MCF 10A (cell line): ENCODE measurements at regions not wholly inside any gene's neighbourhood (a gene's known extent, or its start where the extent isn't known, plus 50 kb on each side); places are given as distances from the start of the nearest gene placed in this dataset.
A peak's percentile ranks its signal among the peaks of the same experiment; 100 is the strongest.

Experiments
- BruUV-seq: library from RNA; stranded (reverse); fragments of 400-500 nt; replicated peaks from 2 replicates; lab custom pipeline; 2021; lab: Mats Ljungman, UMichigan
- CTCF ChIA-PET: fragments of 300-600 bp; sonication (Branson Sonifier 250); formaldehyde crosslinking; extraction: SDS; loops from one replicate; lab custom pipeline; 2021; ENCODE audit warnings: antibody characterized with exemption, inconsistent platforms; lab: Yijun Ruan, JAX
- POLR2A ChIA-PET: fragments of 300-600, 350-650 bp; sonication (Branson Sonifier 250); formaldehyde crosslinking; extraction: SDS; loops from one replicate; lab custom pipeline; 2020; ENCODE audit warnings: antibody characterized with exemption, inconsistent platforms; lab: Yijun Ruan, JAX
- DNase-seq: peaks from one replicate; pipeline ENCODE4 v3.0.0-alpha.2; 2018; ENCODE audit not compliant: unreplicated experiment
- H3K27ac Mint-ChIP-seq: one replicate; pipeline ENCODE4 v1.8.0; 2022; ENCODE audit warnings: mild to moderate bottlenecking, low read depth, mixed read lengths; ENCODE audit not compliant: unreplicated experiment
- H3K27me3 Mint-ChIP-seq: one replicate; pipeline ENCODE4 v1.8.0; 2022; ENCODE audit warnings: mixed read lengths; ENCODE audit not compliant: insufficient read depth, unreplicated experiment
- H3K36me3 Mint-ChIP-seq: one replicate; pipeline ENCODE4 v1.8.0; 2022; ENCODE audit warnings: mild to moderate bottlenecking, moderate library complexity, mixed read lengths; ENCODE audit not compliant: insufficient read depth, unreplicated experiment
- H3K4me1 Mint-ChIP-seq: one replicate; pipeline ENCODE4 v1.8.0; 2022; ENCODE audit warnings: mixed read lengths; ENCODE audit not compliant: insufficient read depth, unreplicated experiment
- H3K4me3 Mint-ChIP-seq: one replicate; pipeline ENCODE4 v1.8.0; 2022; ENCODE audit warnings: mild to moderate bottlenecking, moderate library complexity, mixed read lengths; ENCODE audit not compliant: unreplicated experiment
- H3K9me3 Mint-ChIP-seq: one replicate; pipeline ENCODE4 v1.8.0; 2022; ENCODE audit warnings: mixed read lengths; ENCODE audit not compliant: unreplicated experiment
- intact Hi-C: fragments of 100-400 bp; cut with micrococcal nuclease; formaldehyde crosslinking; loops from 2 replicates; pipeline ENCODE4 v1.14.1; 2022
- TF ChIP-seq, protein P1 (sequence below): fragments of 200-600 bp; IDR thresholded peaks from one replicate; pipeline ENCODE4 v1.8.0; 2022; ENCODE audit warnings: antibody characterized with exemption, mild to moderate bottlenecking; ENCODE audit not compliant: unreplicated experiment

DNA sequence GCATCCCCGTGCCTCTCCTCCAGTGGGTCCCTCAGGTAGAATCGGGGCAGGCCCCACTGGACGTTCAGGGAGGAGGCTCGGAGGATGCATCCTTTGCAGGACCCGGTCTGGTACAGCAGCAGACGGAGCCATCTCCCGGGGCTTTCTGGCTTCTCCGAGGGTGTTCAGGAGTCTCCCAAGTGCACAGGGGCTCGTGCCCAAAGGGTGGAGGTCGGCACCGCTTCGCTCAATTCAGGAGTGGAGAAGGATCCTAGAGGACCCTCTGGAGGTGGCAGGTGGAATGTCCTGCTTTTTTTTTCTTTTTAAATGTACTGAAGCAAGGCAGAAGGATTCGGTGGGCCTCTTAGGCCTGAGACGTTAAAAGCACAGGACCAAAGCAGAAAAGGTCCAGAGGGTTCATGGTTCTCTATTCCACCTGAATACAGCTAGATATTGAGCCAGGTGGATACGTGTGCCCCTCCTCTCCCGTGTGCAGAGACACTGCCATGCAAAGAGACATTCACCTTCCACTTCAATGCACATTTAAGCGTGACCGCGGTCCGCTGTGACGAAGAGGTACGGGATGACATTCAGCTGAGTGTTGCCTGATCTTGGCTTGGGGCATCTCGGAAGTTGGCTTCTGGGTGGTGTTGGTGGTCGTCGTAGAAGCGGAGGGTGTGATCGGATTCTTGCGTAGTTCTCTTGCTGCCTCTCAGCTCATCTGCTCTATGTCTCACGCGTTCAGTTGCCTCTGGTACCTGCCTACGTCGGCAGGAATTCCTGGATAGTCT is 281.2 kb upstream of the AGTR2 start:
- no TSS peak for BruUV-seq
- Mint-ChIP-seq H3K27ac (no peak overlapping the region), H3K36me3 (peaks cover 19% of the 10 kb centered on the region), H3K9me3 (peaks cover 8% of the 10 kb centered on the region), H3K4me3 (no peak overlapping the region), H3K27me3 (peaks cover 26% of the 10 kb centered on the region), H3K4me1 (peaks cover 19% of the 10 kb centered on the region)
- intact Hi-C loops: no loop called here
- CTCF ChIA-PET: interaction anchor here (0.5 kb wide), 1 partner anchor 48 kb away, joined by 4 read pairs; no protein-coding TSS in a partner anchor
- POLR2A ChIA-PET: no interaction called here
- no peak for DNase-seq
- TF ChIP-seq, protein P1, sequence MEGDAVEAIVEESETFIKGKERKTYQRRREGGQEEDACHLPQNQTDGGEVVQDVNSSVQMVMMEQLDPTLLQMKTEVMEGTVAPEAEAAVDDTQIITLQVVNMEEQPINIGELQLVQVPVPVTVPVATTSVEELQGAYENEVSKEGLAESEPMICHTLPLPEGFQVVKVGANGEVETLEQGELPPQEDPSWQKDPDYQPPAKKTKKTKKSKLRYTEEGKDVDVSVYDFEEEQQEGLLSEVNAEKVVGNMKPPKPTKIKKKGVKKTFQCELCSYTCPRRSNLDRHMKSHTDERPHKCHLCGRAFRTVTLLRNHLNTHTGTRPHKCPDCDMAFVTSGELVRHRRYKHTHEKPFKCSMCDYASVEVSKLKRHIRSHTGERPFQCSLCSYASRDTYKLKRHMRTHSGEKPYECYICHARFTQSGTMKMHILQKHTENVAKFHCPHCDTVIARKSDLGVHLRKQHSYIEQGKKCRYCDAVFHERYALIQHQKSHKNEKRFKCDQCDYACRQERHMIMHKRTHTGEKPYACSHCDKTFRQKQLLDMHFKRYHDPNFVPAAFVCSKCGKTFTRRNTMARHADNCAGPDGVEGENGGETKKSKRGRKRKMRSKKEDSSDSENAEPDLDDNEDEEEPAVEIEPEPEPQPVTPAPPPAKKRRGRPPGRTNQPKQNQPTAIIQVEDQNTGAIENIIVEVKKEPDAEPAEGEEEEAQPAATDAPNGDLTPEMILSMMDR: no peak

DNA sequence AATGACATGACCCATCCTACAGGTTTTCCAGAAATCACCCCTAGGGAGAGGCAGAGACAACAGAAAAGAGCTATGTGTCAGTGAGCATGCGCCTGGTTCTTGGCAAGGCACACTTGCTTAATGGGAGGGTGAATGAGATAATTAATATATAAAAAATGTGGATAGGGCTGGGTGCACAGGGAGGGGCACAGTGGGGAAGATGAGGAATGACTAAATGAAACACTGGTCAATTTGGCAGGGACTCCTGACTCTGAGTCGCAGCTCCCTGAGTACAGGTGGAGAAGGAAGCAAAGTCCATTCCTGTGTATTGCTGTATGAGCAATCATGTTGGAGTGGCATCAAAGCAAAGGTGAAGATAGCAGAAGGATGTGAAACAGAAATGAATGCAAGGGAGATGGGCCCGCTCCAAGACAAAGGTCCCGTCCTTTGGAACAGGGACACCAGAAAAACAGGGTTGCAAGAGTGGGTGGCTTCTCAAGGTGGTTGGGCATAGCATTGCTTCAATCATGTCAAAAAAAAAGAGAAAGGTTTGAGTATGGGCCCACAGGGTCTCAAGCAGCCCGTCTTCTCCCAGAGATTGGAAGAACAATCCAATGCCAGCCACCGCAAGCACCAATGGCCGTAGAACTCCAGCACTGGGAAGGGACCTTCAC is 278.4 kb upstream of the AGTR2 start:
- TF ChIP-seq, protein P1: no peak
- Mint-ChIP-seq H3K4me3 (peak overlapping the region; percentile 75), H3K9me3 (peaks cover 8% of the 10 kb centered on the region), H3K27ac (no peak overlapping the region), H3K27me3 (peaks cover 27% of the 10 kb centered on the region), H3K4me1 (peaks cover 19% of the 10 kb centered on the region), H3K36me3 (peaks cover 19% of the 10 kb centered on the region)
- no TSS peak for BruUV-seq
- peak; percentile 6 for DNase-seq
- CTCF ChIA-PET: interaction anchor here (0.8 to 1.3 kb wide), 2 partner anchors 18 to 313 kb away, joined by 4 read pairs; no protein-coding TSS in a partner anchor
- intact Hi-C loops: no loop called here
- POLR2A ChIA-PET: no interaction called here

DNA sequence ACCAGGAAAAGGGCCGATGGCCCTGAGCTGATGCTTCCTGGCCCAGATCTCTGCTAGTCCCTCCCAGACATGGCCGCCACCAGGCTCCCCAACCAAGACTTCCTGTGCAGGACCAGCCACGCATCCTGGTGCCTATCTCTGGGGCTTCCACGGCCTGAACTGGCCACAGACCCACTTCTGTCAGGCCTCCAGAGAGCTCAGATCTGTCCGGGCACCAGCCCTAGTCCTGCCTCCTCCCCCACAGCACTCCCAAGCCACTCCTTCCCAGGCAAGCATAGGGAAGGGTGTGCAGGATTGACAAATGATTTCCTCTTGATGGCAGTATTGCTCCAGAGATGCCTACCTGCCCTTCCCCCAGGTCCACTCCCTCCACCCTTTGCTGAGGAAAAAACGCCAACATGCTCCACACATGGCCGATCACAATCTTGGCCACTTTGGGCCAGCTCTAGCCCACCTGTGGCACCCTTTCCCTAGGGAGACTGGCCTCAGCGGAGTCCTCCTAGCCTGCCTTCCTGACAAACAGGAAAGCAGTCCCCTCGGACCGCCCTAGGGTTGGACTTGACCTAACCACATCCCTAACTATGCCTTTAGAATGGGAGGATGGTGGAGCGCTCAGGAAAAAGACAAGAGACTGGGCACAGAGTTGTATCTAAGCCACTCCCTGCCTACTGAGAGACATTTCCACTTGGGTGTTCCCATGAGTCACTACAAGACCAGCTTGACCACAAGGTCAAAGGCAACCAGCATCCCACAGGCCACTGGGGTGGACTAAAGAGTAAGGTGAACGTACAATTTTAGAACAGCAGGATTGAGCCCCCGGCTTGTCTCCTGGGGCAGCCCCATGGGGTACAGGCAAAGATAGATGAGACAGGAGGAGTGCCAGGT is 277.5 kb upstream of the AGTR2 start:
- no TSS peak for BruUV-seq
- POLR2A ChIA-PET: no interaction called here
- peak; percentile 42 for DNase-seq
- peak overlapping the region; percentile 75 for H3K4me3 Mint-ChIP-seq
- CTCF ChIA-PET: interaction anchor here (1.3 kb wide), 1 partner anchor 17 kb away, joined by 4 read pairs; no protein-coding TSS in a partner anchor
- H3K9me3 Mint-ChIP-seq: peaks cover 8% of the 10 kb centered on the region
- peaks cover 19% of the 10 kb centered on the region for H3K4me1 Mint-ChIP-seq
- H3K36me3 Mint-ChIP-seq: peaks cover 19% of the 10 kb centered on the region
- H3K27ac Mint-ChIP-seq: no peak overlapping the region
- TF ChIP-seq, protein P1: peak; percentile 34
- intact Hi-C loops: no loop called here
- peaks cover 27% of the 10 kb centered on the region for H3K27me3 Mint-ChIP-seq
